Activated T-helper 2 cell treated with anti-CD3 and anti-CD28 coated beads, Interferon-gamma antibody, Interleukin-2, Interleukin-4, amounts not matched to agents 10 μg/mL and 5 μg/mL and 100 μg/mL, durations not matched to agents 14 hours and 24 hours and 36 hours (primary cell): ENCODE measurements at regions not wholly inside any gene's neighbourhood (a gene's known extent, or its start where the extent isn't known, plus 50 kb on each side); places are given as distances from the start of the nearest gene placed in this dataset.

Source experiments
- DNase-seq: peaks from one replicate; pipeline ENCODE4 v3.0.0; 2021; ENCODE audit warnings: low spot score
- H3K27ac Mint-ChIP-seq: one replicate; pipeline ENCODE4 v1.8.0; 2021; ENCODE audit warnings: mixed read lengths
- H3K27me3 Mint-ChIP-seq: one replicate; pipeline ENCODE4 v1.8.0; 2021; ENCODE audit warnings: low read depth, mixed read lengths
- H3K36me3 Mint-ChIP-seq: one replicate; pipeline ENCODE4 v1.8.0; 2021; ENCODE audit warnings: low read depth, mixed read lengths
- H3K4me1 Mint-ChIP-seq: one replicate; pipeline ENCODE4 v1.8.0; 2021; ENCODE audit warnings: low read depth, mixed read lengths
- H3K4me3 Mint-ChIP-seq: one replicate; pipeline ENCODE4 v1.8.0; 2021; ENCODE audit warnings: low read depth, mild to moderate bottlenecking, moderate library complexity, mixed read lengths
- H3K9me3 Mint-ChIP-seq: one replicate; pipeline ENCODE4 v1.8.0; 2021; ENCODE audit warnings: mixed read lengths
- intact Hi-C: fragments of 100-400 bp; cut with micrococcal nuclease; formaldehyde crosslinking; loops from one replicate; pipeline ENCODE4 v1.15.1; 2023

DNA sequence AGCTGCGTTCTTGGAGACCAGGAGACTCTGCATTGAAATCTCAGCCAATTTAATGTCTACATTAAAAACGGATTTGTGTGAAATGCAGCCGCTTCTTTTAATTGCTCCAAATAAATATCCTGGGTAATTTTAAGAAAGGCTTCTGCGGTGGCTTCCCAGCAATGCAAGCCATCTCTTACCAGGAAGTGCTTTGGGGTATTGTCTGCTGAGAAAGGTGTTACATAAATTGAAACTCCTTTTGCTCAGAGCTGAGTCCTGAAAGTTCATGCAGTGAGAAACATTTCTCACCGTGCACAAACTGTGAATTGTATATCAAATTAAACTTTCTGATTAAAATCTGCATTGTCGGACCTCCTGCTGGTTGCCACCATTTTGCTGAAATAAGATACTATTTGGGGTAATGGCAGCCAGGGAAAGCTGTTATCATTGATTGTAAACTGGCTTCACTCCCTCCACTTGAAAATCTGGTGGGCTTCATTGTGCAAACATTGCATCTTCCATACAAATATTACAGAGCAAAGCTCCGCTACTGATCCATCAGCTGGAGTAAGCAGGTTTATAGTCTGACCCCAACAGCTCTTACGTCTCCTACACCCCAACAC, 59.5 kb downstream of the ZIC5 start:
- no peak for DNase-seq
- intact Hi-C loops: no loop called here
- no peak overlapping the region for H3K4me3 Mint-ChIP-seq

DNA sequence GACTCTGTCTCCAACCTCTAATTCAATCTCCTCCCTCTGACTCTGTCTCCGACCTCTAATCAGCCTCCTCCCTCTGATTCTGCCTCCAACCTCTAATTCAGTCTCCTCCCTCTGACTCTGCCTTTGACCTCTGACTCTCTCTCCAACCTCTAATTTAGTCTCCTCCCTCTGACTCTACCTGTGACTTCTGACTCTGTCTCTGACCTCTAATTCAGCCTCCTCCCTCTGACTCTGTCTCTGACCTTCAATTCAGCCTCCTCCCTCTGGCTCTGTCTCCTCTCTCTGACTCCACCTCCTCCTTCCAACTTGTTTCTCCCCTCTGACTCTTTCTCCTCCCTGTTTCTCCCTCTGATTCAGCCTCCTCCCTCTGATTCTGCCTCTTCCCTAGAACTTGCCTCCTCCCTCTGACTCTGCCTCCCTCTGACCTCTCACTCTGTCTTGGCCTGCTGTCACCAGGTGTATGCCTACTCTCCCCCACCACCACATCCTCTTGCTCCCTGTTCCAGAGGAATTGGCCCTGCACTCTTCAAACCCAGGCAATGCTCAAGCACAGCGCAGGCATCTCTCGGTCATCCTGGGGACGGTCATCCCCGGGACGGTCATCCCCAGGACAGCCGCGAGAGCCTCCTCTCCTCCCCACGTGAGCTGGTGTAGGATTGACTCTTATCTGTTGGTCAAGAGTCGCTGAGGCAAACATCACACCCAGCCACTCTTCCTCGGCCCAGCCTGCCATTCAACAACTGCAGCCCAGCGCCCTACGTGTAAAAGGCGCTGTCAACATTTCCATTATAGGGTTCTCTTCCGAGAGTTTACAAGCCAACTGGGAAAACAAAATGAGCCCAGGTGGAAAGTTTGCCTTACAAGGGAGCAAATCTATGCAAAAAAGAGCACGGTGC, 60.2 kb downstream of the ZIC5 start:
- Mint-ChIP-seq H3K4me1 (peaks cover 9% of the 10 kb centered on the region), H3K36me3 (no peaks in the 10 kb centered on the region), H3K27ac (no peak overlapping the region), H3K9me3 (no peaks in the 10 kb centered on the region), H3K4me3 (no peak overlapping the region), H3K27me3 (peaks cover 42% of the 10 kb centered on the region)
- DNase-seq: no peak
- intact Hi-C loops: no loop called here

More for the DNA sequence above, 59.5 kb downstream of the ZIC5 start:
- no peaks in the 10 kb centered on the region for H3K36me3 Mint-ChIP-seq
- no peaks in the 10 kb centered on the region for H3K9me3 Mint-ChIP-seq
- H3K27me3 Mint-ChIP-seq: peaks cover 47% of the 10 kb centered on the region
- no peak overlapping the region for H3K27ac Mint-ChIP-seq
- peaks cover 9% of the 10 kb centered on the region for H3K4me1 Mint-ChIP-seq

DNA sequence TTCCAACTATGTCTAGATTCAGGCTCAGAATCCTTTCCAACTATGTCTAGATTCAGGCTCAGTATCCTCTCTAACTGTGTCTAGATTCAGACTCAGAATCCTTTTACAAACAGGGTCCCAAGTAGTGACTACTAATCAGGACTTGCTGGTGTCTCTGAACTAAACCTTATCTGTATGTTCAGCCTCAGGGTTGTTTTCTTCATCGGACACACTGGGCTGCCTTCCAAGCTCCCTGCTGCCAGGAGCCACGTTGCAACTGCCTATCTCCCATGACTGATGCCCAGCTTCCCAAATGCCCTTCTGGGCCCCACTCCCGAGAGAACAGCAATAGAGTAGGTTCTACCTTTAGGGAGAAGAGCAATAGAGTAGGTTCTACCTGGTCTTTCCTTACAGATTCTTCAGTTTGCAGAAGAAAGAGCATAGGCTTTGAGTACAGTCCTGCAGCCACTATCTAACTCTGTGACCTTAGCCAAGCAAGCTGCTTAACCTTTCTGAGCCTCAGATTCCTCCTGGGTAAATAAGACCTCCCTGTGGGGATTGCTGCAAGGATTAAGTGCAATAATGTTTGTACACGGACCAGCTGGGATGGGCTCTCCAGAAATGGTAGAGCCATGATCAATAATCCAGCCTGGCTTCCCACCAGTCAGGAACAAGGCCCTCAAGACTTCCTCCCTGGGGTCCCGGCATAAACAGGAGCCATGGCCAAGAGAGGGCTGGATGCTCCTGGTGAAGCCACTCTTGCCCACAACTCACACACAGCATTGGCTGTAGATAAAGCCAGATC, 61.5 kb downstream of the ZIC5 start:
- Mint-ChIP-seq H3K4me3 (no peak overlapping the region), H3K4me1 (peaks cover 9% of the 10 kb centered on the region), H3K27me3 (peaks cover 49% of the 10 kb centered on the region), H3K27ac (no peak overlapping the region), H3K9me3 (no peaks in the 10 kb centered on the region), H3K36me3 (no peaks in the 10 kb centered on the region)
- no peak for DNase-seq
- intact Hi-C loops: no loop called here

DNA sequence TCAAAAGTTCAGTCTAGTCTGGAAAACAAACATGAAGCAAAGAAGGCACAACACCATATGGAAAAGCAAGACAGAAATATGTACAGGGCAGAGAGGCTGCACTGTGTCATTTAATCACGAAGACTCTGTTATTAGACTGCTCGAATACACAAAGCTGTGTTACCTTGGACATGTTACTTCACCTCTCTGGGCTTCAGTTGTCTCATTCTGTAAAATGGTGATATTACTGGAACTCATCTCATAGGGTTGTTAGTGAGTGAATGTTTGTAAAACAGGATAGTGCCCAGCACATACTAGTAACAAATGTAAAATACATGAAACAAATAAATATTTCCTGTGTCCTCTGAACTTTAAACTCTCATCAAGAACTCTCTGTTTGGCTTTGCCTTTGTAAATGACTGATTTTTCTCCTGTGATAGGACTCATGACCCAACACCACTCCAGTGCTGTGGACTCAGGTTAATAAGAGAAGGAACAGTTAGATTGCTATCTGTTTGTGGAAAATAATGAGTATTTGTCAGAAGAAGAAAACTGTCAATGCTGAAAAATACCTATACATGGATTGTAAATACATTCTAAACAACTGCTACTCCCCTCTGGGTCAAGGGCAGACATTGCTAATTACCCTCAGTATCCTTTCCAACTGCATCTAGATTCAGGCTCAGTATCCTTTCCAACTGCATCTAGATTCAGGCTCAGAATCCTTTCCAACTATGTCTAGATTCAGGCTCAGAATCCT, 62.3 kb downstream of the ZIC5 start:
- no peak overlapping the region for H3K27ac Mint-ChIP-seq
- H3K36me3 Mint-ChIP-seq: no peaks in the 10 kb centered on the region
- H3K4me1 Mint-ChIP-seq: peaks cover 9% of the 10 kb centered on the region
- H3K4me3 Mint-ChIP-seq: no peak overlapping the region
- no peaks in the 10 kb centered on the region for H3K9me3 Mint-ChIP-seq
- intact Hi-C loops: no loop called here
- no peak for DNase-seq
- H3K27me3 Mint-ChIP-seq: peaks cover 48% of the 10 kb centered on the region

DNA sequence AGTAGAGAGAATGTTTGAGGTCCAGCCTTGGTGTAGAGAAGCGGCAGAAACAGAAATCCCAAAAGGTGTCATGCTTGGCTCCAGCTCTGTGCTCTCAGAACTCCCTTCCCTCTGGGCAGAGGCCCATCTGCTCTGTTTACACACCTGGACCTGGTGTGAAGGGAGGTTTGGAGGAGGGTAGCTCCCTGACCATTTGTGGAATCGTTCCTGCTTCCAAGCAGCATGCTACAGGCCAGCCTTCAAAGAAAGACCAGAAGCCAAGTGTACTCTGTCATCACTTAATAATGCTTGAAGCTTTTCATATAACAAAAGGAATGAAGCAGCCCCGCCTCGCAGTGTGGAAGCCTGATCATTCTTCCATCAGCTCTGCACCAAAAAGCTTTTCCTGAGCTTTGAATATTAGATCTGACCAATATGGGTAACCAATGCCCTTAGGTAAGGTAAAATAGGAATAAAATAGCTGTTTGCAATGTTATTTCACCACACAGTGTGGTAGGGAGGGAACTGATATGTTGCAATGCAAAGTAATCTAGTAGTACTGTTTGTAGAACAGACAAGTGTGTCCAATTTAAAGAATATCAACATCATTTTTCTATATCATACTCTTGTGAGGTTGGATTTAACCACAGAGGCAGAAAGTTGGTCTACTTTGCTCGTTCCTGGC, 63.3 kb downstream of the ZIC5 start:
- peaks cover 48% of the 10 kb centered on the region for H3K27me3 Mint-ChIP-seq
- no peak overlapping the region for H3K27ac Mint-ChIP-seq
- no peak for DNase-seq
- H3K36me3 Mint-ChIP-seq: no peaks in the 10 kb centered on the region
- intact Hi-C loops: no loop called here
- no peaks in the 10 kb centered on the region for H3K9me3 Mint-ChIP-seq
- H3K4me1 Mint-ChIP-seq: peaks cover 9% of the 10 kb centered on the region
- no peak overlapping the region for H3K4me3 Mint-ChIP-seq

DNA sequence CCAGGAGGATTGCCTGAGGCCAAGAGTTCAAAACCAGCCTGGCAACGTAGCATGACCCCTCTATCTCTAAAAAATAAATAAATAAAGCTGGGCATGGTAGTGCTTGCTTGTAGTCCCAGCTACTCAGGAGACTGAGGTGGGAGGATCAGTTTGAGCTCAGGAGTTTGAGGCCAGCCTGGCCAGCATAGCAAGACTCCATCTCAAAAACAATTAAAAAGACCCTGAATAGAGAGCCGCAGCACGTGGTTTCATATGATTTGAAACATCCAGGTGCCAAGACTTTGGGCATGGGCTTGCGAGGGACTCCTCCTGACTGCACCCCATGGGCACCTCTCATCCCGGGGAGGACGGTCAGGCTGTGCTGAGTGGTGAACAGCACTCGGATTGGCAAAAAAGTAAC, 63.9 kb downstream of the ZIC5 start:
- H3K36me3 Mint-ChIP-seq: no peaks in the 10 kb centered on the region
- intact Hi-C loops: no loop called here
- peaks cover 47% of the 10 kb centered on the region for H3K27me3 Mint-ChIP-seq
- H3K9me3 Mint-ChIP-seq: no peaks in the 10 kb centered on the region
- no peak for DNase-seq
- peaks cover 9% of the 10 kb centered on the region for H3K4me1 Mint-ChIP-seq
- no peak overlapping the region for H3K27ac Mint-ChIP-seq
- H3K4me3 Mint-ChIP-seq: no peak overlapping the region

DNA sequence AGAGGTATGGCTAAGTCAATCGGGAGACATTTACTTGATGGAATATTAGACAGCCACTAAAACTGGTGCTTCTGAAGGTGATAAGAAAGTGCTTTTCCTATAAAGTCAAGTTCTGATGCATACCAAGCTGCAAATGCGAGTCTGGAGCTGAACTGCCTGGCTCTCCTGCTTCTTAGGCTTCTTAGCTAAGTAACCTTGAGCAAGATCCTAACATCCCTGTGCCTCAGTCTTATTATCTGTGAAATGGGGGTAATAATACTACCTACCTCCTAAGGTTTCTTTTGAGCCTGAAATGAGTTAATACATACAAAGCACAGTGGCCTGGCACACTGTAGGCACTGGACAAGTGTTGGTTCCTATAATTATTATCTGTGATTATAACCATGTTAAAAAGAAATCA, 64.5 kb downstream of the ZIC5 start:
- intact Hi-C loops: no loop called here
- peaks cover 50% of the 10 kb centered on the region for H3K27me3 Mint-ChIP-seq

DNA sequence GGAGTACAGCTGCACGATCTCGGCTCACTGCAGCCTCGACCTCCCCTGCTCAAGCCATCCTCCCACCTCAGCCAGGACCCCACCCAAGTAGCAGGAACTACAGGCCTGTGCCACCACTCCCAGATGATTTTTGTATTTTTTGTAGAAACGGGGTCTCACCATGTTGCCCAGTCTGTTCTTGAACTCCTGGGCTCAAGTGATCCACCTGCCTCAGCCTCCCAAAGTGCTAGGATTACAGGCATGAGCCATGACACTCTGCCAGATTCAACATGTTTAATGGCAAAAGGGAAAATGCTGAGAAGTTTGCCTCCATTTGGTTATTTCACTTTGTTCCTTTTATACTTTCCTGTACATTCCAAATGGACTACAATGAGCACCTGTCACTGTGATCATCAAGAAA, 65.8 kb downstream of the ZIC5 start:
- Mint-ChIP-seq H3K4me3 (no peak overlapping the region), H3K4me1 (no peaks in the 10 kb centered on the region), H3K27me3 (peaks cover 46% of the 10 kb centered on the region), H3K27ac (no peak overlapping the region), H3K36me3 (no peaks in the 10 kb centered on the region), H3K9me3 (no peaks in the 10 kb centered on the region)
- DNase-seq: no peak
- intact Hi-C loops: no loop called here

More for the DNA sequence above, 64.5 kb downstream of the ZIC5 start:
- H3K4me1 Mint-ChIP-seq: peaks cover 6% of the 10 kb centered on the region
- no peaks in the 10 kb centered on the region for H3K36me3 Mint-ChIP-seq
- DNase-seq: no peak
- no peak overlapping the region for H3K4me3 Mint-ChIP-seq
- H3K9me3 Mint-ChIP-seq: no peaks in the 10 kb centered on the region
- no peak overlapping the region for H3K27ac Mint-ChIP-seq

DNA sequence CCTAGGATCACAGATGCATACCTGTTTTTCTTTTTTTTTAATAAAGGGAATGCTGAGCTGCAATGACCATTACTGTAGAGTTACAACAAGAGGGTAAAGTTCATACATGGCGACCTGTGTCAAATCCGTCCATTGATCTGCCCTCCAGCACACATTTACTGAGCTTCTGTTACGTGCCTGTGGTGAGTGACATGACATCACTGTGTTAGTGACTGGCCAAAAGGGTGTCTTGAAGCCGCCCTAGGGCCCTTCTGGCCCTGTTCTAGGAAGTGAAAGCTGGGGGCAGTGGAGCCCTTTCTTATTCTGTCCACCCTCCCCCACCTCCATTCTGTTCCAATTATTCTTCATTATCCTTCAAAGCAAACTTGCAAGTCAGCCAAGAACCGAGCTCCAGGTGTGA, 66.3 kb downstream of the ZIC5 start:
- Mint-ChIP-seq H3K4me1 (no peaks in the 10 kb centered on the region), H3K27me3 (peaks cover 49% of the 10 kb centered on the region)
- DNase-seq: no peak

DNA sequence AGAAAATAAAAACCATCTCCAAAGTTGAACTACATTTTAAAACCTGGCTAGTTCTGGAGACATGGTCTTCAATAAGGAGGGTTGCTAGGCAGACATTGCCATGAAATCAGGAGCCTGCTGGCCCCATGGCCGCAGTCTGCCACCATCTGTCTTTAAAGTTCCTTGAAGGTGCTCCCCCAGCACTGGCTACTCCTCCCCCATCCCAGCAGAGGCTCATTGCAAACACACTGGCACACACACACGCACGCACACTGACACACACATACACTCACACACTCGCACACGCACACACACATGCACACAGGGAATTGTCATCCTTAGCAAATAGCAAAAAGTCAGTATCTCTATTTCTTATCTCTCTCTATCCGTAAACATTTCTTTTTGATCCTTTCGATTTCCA, 68.4 kb downstream of the ZIC5 start:
- no peak overlapping the region for H3K27ac Mint-ChIP-seq
- H3K9me3 Mint-ChIP-seq: no peaks in the 10 kb centered on the region
- no peaks in the 10 kb centered on the region for H3K36me3 Mint-ChIP-seq
- DNase-seq: no peak
- H3K27me3 Mint-ChIP-seq: peaks cover 45% of the 10 kb centered on the region
- H3K4me1 Mint-ChIP-seq: no peaks in the 10 kb centered on the region
- intact Hi-C loops: no loop called here
- H3K4me3 Mint-ChIP-seq: no peak overlapping the region

More for the DNA sequence above, 66.3 kb downstream of the ZIC5 start:
- Mint-ChIP-seq H3K9me3 (no peaks in the 10 kb centered on the region), H3K27ac (no peak overlapping the region), H3K4me3 (no peak overlapping the region), H3K36me3 (no peaks in the 10 kb centered on the region)
- intact Hi-C loops: no loop called here

DNA sequence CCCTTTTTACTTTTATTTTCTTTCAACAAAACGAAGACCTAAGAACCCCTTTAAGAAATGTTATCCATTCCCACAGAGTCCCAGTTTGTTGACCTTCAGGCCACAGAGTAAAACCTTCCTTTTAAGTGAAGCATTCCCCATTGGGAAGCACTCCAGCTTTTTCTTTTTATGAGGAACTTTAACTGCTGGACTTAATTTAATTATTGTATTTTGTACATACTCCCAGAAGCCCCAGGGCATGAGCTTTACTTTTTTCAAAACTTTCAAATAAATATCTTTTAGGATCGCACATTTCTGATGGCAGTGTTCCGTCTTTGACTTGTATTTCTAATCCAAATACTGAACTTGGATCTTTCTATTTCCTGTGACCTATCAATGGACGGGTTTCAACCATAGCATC, 68.9 kb downstream of the ZIC5 start:
- no peaks in the 10 kb centered on the region for H3K36me3 Mint-ChIP-seq
- intact Hi-C loops: no loop called here

DNA sequence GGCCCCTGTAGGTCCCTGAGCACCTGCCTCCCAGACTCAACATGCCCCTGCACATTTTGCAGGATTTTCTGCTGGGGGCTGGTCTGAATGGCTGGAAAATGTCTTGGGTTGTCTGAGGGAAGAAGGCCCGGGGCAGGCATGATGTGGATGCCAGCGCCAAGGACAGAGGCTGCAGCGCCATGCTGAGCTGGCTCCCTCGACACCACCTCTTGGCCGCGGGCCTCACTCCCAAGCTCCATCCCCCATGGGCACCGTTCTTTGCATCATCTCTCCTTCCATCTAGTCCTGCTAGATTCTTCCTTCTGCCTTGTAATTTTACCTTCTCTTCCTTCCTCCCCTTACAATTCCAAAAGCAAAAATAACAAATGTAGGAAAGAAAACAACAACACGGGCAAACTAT, 70.6 kb downstream of the ZIC5 start:
- H3K4me1 Mint-ChIP-seq: no peaks in the 10 kb centered on the region
- no peak overlapping the region for H3K4me3 Mint-ChIP-seq
- no peak for DNase-seq
- no peak overlapping the region for H3K27ac Mint-ChIP-seq
- no peaks in the 10 kb centered on the region for H3K9me3 Mint-ChIP-seq
- H3K36me3 Mint-ChIP-seq: no peaks in the 10 kb centered on the region
- intact Hi-C loops: no loop called here
- H3K27me3 Mint-ChIP-seq: peaks cover 58% of the 10 kb centered on the region

More for the DNA sequence above, 68.9 kb downstream of the ZIC5 start:
- DNase-seq: no peak
- Mint-ChIP-seq H3K4me1 (no peaks in the 10 kb centered on the region), H3K4me3 (no peak overlapping the region), H3K9me3 (no peaks in the 10 kb centered on the region), H3K27me3 (peaks cover 50% of the 10 kb centered on the region), H3K27ac (no peak overlapping the region)
